22Rv1 (cell line): ENCODE measurements at regions not wholly inside any gene's neighbourhood (a gene's known extent, or its start where the extent isn't known, plus 50 kb on each side); places are given as distances from the start of the nearest gene placed in this dataset.

ENCODE experiments used
- CTCF ChIP-seq: fragments of 450-650 bp; IDR thresholded peaks from 2 replicates; pipeline ENCODE4 v1.5.1; 2017; ENCODE audit warnings: mild to moderate bottlenecking
- ZFX ChIP-seq: fragments of 450-650 bp; IDR thresholded peaks from 2 replicates; pipeline ENCODE4 v1.6.1; 2017; ENCODE audit warnings: antibody characterized with exemption, borderline replicate concordance

DNA sequence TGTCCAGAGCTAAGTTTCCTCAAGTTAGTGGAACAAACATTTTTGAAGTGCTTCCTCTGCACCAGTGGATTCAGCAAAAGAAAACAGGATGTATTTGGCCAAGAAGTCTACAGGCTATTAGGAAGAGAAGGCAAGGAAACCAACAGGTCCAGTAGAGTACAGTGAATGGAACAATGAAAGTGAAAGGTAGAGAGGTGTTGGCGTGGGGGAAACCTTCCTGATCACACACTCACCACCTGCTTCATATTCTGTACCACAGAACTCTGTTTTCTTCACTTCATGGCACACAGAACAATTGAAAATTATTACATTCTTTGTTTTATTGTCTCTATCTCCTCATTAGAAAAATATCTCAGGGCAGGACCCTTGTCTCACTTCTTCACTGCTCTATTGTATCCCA is 417.4 kb upstream of the FMR1 start:
- TF ChIP-seq CTCF (no peak), ZFX (no peak)
